Caco-2 (cell line): ENCODE measurements at regions not wholly inside any gene's neighbourhood (a gene's known extent, or its start where the extent isn't known, plus 50 kb on each side); places are given as distances from the start of the nearest gene placed in this dataset.

Experiments
- BruUV-seq: library from RNA; stranded (reverse); fragments of 400-500 nt; replicated peaks from 2 replicates; lab custom pipeline; 2021; lab: Mats Ljungman, UMichigan
- CTCF ChIA-PET: fragments of 300-600 bp; sonication (Branson Sonifier 250); formaldehyde crosslinking; loops from one replicate; lab custom pipeline; 2022; ENCODE audit warnings: antibody characterized with exemption; lab: Charles Lee
- POLR2A ChIA-PET: fragments of 300-600 bp; sonication (Branson Sonifier 250); formaldehyde crosslinking; loops from one replicate; lab custom pipeline; 2022; ENCODE audit warnings: antibody characterized with exemption; lab: Charles Lee
- DNase-seq, 2 experiments: peaks; one replicate each; pipeline versions ENCODE4 v3.0.0 to v3.0.0-alpha.2; 2020 to 2022
- H3K27me3 ChIP-seq: replicated peaks from 2 replicates; pipeline ENCODE4 v1.6.0; 2011; ENCODE audit warnings: low read length; ENCODE audit not compliant: control insufficient read depth, insufficient read depth
- H3K36me3 ChIP-seq: 2 replicates; pipeline ENCODE4 v1.5.1; 2011; ENCODE audit warnings: low read length; ENCODE audit not compliant: control insufficient read depth, insufficient read depth
- H3K4me1 ChIP-seq: fragments of 250-450 bp; sonication (Bioruptor Pico); 2 replicates; pipeline ENCODE4 v1.5.1; 2020; ENCODE audit warnings: mild to moderate bottlenecking
- H3K4me3 ChIP-seq: 2 replicates; pipeline ENCODE4 v1.5.1; 2011; ENCODE audit warnings: low read depth, mild to moderate bottlenecking, control low read depth, low read length
- H3K9me3 ChIP-seq: fragments of 250-450 bp; sonication (Bioruptor Pico); 2 replicates; pipeline ENCODE4 v1.5.1; 2020; ENCODE audit warnings: mild to moderate bottlenecking, moderate library complexity
- H3K27ac Mint-ChIP-seq: one replicate; pipeline ENCODE4 v1.8.0; 2022; ENCODE audit warnings: mixed read lengths; ENCODE audit not compliant: unreplicated experiment
- H3K27me3 Mint-ChIP-seq: one replicate; pipeline ENCODE4 v1.8.0; 2022; ENCODE audit warnings: mixed read lengths; ENCODE audit not compliant: insufficient read depth, unreplicated experiment
- H3K36me3 Mint-ChIP-seq: one replicate; pipeline ENCODE4 v1.8.0; 2022; ENCODE audit warnings: mild to moderate bottlenecking, mixed read lengths; ENCODE audit not compliant: insufficient read depth, unreplicated experiment
- H3K4me1 Mint-ChIP-seq: one replicate; pipeline ENCODE4 v1.8.0; 2022; ENCODE audit warnings: low read depth, mixed read lengths; ENCODE audit not compliant: unreplicated experiment
- H3K4me3 Mint-ChIP-seq: one replicate; pipeline ENCODE4 v1.8.0; 2022; ENCODE audit warnings: mild to moderate bottlenecking, moderate library complexity, mixed read lengths; ENCODE audit not compliant: unreplicated experiment
- H3K9me3 Mint-ChIP-seq: one replicate; pipeline ENCODE4 v1.8.0; 2022; ENCODE audit warnings: mixed read lengths; ENCODE audit not compliant: unreplicated experiment
- CTCF ChIP-seq, 2 experiments: fragments of 200-600 bp in 1 of 2; IDR thresholded peaks; 1 replicate in 1 of 2; 2 replicates in 1 of 2; pipeline versions ENCODE4 v1.5.1 to v1.8.0; 2011 to 2022; ENCODE audit warnings: antibody characterized with exemption in 1 of 2, control low read depth in 1 of 2, inconsistent platforms in 1 of 2, low read depth in 1 of 2, low read length in 1 of 2, mild to moderate bottlenecking in 1 of 2, moderate library complexity in 1 of 2; ENCODE audit not compliant: insufficient read depth in 1 of 2, severe bottlenecking in 1 of 2, unreplicated experiment in 1 of 2
- intact Hi-C: fragments of 100-400 bp; cut with micrococcal nuclease; formaldehyde crosslinking; loops from one replicate; pipeline ENCODE4 v1.10.0; 2022; ENCODE audit not compliant: unreplicated experiment

GRCh38 chr12:125222876-125223275, 157.6 kb downstream of the AACS start:
- no TSS peak for BruUV-seq
- intact Hi-C loops = no loop called here
- Histone ChIP-seq H3K36me3 (no peaks in the 10 kb centered on the region), H3K4me1 (no peaks in the 10 kb centered on the region), H3K4me3 (no peak overlapping the region), H3K9me3 (no peaks in the 10 kb centered on the region), H3K27me3 (no peaks in the 10 kb centered on the region; the same call in none of the 2 replicates)
- H3K9me3 Mint-ChIP-seq = no peaks in the 10 kb centered on the region
- no peak overlapping the region for H3K4me3 Mint-ChIP-seq
- POLR2A ChIA-PET = no interaction called here
- H3K4me1 Mint-ChIP-seq = no peaks in the 10 kb centered on the region
- CTCF ChIA-PET = no interaction called here
- H3K27ac Mint-ChIP-seq = no peak overlapping the region
- H3K36me3 Mint-ChIP-seq = no peaks in the 10 kb centered on the region
- no peak for TF ChIP-seq CTCF (IDR thresholded peaks at IDR 0.05; ENCODE audit: insufficient read depth in 1 of 2, low read depth in 1 of 2, low read length in 1 of 2, severe bottlenecking in 1 of 2, unreplicated experiment in 1 of 2)
- DNase-seq = no peak
- peaks cover 10% of the 10 kb centered on the region for H3K27me3 Mint-ChIP-seq

GRCh38 chr12:125225641-125226040, 160.4 kb downstream of the AACS start:
- no peak overlapping the region for H3K4me3 ChIP-seq
- H3K27ac Mint-ChIP-seq = no peak overlapping the region
- TF ChIP-seq CTCF (IDR thresholded peaks at IDR 0.05; ENCODE audit: insufficient read depth in 1 of 2, low read depth in 1 of 2, low read length in 1 of 2, severe bottlenecking in 1 of 2, unreplicated experiment in 1 of 2) = no peak
- H3K4me1 ChIP-seq = no peaks in the 10 kb centered on the region
- BruUV-seq = no TSS peak
- no peaks in the 10 kb centered on the region for H3K9me3 ChIP-seq
- no peaks in the 10 kb centered on the region; the same call in 1 of the 2 replicates for H3K27me3 ChIP-seq
- ChIA-PET CTCF (no interaction called here), POLR2A (no interaction called here)
- H3K36me3 ChIP-seq = no peaks in the 10 kb centered on the region
- H3K27me3 Mint-ChIP-seq = peaks cover 7% of the 10 kb centered on the region
- no peaks in the 10 kb centered on the region for H3K4me1 Mint-ChIP-seq
- no peaks in the 10 kb centered on the region for H3K36me3 Mint-ChIP-seq
- DNase-seq = no peak
- no peaks in the 10 kb centered on the region for H3K9me3 Mint-ChIP-seq
- intact Hi-C loops = no loop called here
- no peak overlapping the region for H3K4me3 Mint-ChIP-seq

- CTCF ChIA-PET = interaction anchor here (0.5 kb wide), 1 partner anchor 41 kb away, joined by 5 read pairs; no protein-coding TSS in a partner anchor
- DNase-seq = no peak
- no peak overlapping the region for H3K27ac Mint-ChIP-seq
- no peaks in the 10 kb centered on the region for H3K36me3 ChIP-seq
- no peaks in the 10 kb centered on the region for H3K4me1 Mint-ChIP-seq
- BruUV-seq = no TSS peak
- H3K9me3 Mint-ChIP-seq = no peaks in the 10 kb centered on the region
- TF ChIP-seq CTCF (IDR thresholded peaks at IDR 0.05; ENCODE audit: insufficient read depth in 1 of 2, low read depth in 1 of 2, low read length in 1 of 2, severe bottlenecking in 1 of 2, unreplicated experiment in 1 of 2) = no peak
- no peak overlapping the region for H3K4me3 Mint-ChIP-seq
- POLR2A ChIA-PET = no interaction called here
- H3K36me3 Mint-ChIP-seq = no peaks in the 10 kb centered on the region
- no peaks in the 10 kb centered on the region for H3K9me3 ChIP-seq
- intact Hi-C loops = no loop called here
- H3K27me3 Mint-ChIP-seq = peaks cover 5% of the 10 kb centered on the region
- H3K4me1 ChIP-seq = no peaks in the 10 kb centered on the region
- H3K27me3 ChIP-seq = no peaks in the 10 kb centered on the region
- no peak overlapping the region for H3K4me3 ChIP-seq
Measured at GRCh38 chr12:125228519-125229260, 163.5 kb downstream of the AACS start.
